ENCODE measurements at regions not wholly inside any gene's neighbourhood (a gene's known extent, or its start where the extent isn't known, plus 50 kb on each side); places are given as distances from the start of the nearest gene placed in this dataset.

- no peak overlapping the region for H2BK5ac ChIP-seq (ENCODE audit: low read length)
- no peak overlapping the region for H2AK5ac ChIP-seq (ENCODE audit: low read length)
- WGBS (ENCODE audit: extremely low coverage, insufficient coverage, low lambda C conversion rate) = 100% methylated on average over 1 of the region's 7 CpGs
- H3K23ac ChIP-seq (ENCODE audit: low read length) = no peak overlapping the region
- H3K79me2 ChIP-seq (ENCODE audit: control insufficient read depth, insufficient read depth, low read length) = no peaks in the 10 kb centered on the region
- H3K18ac ChIP-seq (ENCODE audit: low read length) = no peak overlapping the region
- no peaks in the 10 kb centered on the region for H3K79me1 ChIP-seq (ENCODE audit: low read length)
- no peaks in the 10 kb centered on the region for H3K4me1 ChIP-seq (ENCODE audit: control insufficient read depth, low read depth, low read length)
- H4K8ac ChIP-seq (ENCODE audit: low read depth, low read length) = no peak overlapping the region
- no peaks in the 10 kb centered on the region for H3K36me3 ChIP-seq (ENCODE audit: control insufficient read depth, insufficient read depth, low read length)
- H3K56ac ChIP-seq (ENCODE audit: low read length) = no peak overlapping the region
- H3K4ac ChIP-seq (ENCODE audit: low read depth, low read length) = no peak overlapping the region
- no peak overlapping the region for H3K9ac ChIP-seq (ENCODE audit: low read length)
- no peak overlapping the region for H3K27ac ChIP-seq (ENCODE audit: low read depth, low read length)
- H3K27me3 ChIP-seq (ENCODE audit: insufficient read depth, low read length, poor library complexity) = no peaks in the 10 kb centered on the region
- H2BK15ac ChIP-seq (replicated peaks; ENCODE audit: low read depth) = no peak overlapping the region
- H2BK120ac ChIP-seq (ENCODE audit: low read depth, low read length) = no peak overlapping the region
- H4K5ac ChIP-seq (ENCODE audit: low read length) = no peak overlapping the region
- no peak overlapping the region for H3K4me3 ChIP-seq (ENCODE audit: low read length)
- no peak for DNase-seq
- no peak overlapping the region for H3K4me2 ChIP-seq (ENCODE audit: low read length)
These were observed 128.5 kb upstream of the SH3BP4 start for GRCh38 chr2:234823196-234823876.

DNA sequence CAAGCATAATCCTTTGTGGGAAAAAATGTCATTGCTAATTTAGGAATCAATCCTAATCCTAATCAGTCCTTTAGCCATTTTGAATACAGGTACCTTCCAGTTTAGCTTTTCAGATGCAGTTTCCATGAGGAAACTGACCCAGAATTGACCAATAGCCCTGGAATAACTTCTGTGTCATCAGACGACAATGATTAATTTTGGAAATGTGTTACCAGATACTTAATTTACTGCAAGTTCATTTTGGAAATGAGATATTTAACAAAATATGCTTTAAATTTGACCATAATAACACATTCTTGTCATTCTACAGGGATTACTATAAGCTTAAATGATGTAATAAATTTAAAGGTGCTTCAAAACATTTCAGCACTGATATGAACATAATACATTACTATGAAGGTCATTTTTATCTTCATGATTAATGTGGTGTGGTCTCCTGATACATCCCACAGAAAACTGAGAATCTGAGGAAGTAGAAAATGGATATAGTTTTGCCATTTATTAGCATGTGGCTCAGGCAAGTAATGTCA, 129.8 kb upstream of the SH3BP4 start:
- Histone ChIP-seq H3K4me2 (ENCODE audit: low read length) (no peak overlapping the region), H3K18ac (ENCODE audit: low read length) (no peak overlapping the region), H3K9ac (ENCODE audit: low read length) (no peak overlapping the region), H3K27ac (ENCODE audit: low read depth, low read length) (no peak overlapping the region), H3K27me3 (ENCODE audit: insufficient read depth, low read length, poor library complexity) (no peaks in the 10 kb centered on the region), H2BK5ac (ENCODE audit: low read length) (no peak overlapping the region), H4K8ac (ENCODE audit: low read depth, low read length) (no peak overlapping the region), H2AK5ac (ENCODE audit: low read length) (no peak overlapping the region), H3K36me3 (ENCODE audit: control insufficient read depth, insufficient read depth, low read length) (no peaks in the 10 kb centered on the region), H3K56ac (ENCODE audit: low read length) (no peak overlapping the region), H3K4me3 (ENCODE audit: low read length) (no peak overlapping the region), H4K5ac (ENCODE audit: low read length) (no peak overlapping the region), H3K23ac (ENCODE audit: low read length) (no peak overlapping the region), H2BK120ac (ENCODE audit: low read depth, low read length) (no peak overlapping the region), H2BK15ac (replicated peaks; ENCODE audit: low read depth) (no peak overlapping the region), H3K79me2 (ENCODE audit: control insufficient read depth, insufficient read depth, low read length) (no peaks in the 10 kb centered on the region), H3K4me1 (ENCODE audit: control insufficient read depth, low read depth, low read length) (no peaks in the 10 kb centered on the region), H3K4ac (ENCODE audit: low read depth, low read length) (no peak overlapping the region), H3K79me1 (ENCODE audit: low read length) (no peaks in the 10 kb centered on the region)
- WGBS (ENCODE audit: extremely low coverage, insufficient coverage, low lambda C conversion rate) = no CpG with 5 or more reads among the region's 1 CpG
- DNase-seq = no peak

DNA sequence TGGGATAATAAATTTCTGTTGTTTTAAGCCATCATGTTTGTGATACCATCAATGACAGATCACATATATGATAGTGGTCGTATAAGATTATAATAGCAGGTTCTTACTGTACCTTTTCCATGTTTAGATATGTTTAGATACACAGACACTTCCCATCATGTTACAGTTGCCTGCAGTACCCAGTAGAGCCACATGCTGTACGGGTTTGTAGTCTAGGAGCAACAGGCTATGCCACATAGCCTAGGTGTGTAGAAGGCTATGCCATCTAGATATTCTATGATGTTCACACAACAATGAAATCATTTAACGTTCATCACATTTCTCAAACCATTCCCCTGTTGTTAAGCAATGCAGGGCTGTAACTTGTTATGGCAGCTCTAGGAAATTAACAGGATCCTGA, 132.9 kb upstream of the SH3BP4 start:
- no peak for DNase-seq
- Histone ChIP-seq H2AK5ac (ENCODE audit: low read length) (no peak overlapping the region), H3K79me1 (ENCODE audit: low read length) (no peaks in the 10 kb centered on the region), H4K5ac (ENCODE audit: low read length) (no peak overlapping the region), H3K27me3 (ENCODE audit: insufficient read depth, low read length, poor library complexity) (no peaks in the 10 kb centered on the region), H3K4me3 (ENCODE audit: low read length) (no peak overlapping the region), H2BK120ac (ENCODE audit: low read depth, low read length) (no peak overlapping the region), H3K56ac (ENCODE audit: low read length) (no peak overlapping the region), H3K4me2 (ENCODE audit: low read length) (no peak overlapping the region), H4K8ac (ENCODE audit: low read depth, low read length) (no peak overlapping the region), H3K4ac (ENCODE audit: low read depth, low read length) (no peak overlapping the region), H3K27ac (ENCODE audit: low read depth, low read length) (no peak overlapping the region), H3K18ac (ENCODE audit: low read length) (no peak overlapping the region), H2BK5ac (ENCODE audit: low read length) (no peak overlapping the region), H3K9ac (ENCODE audit: low read length) (no peak overlapping the region), H3K36me3 (ENCODE audit: control insufficient read depth, insufficient read depth, low read length) (no peaks in the 10 kb centered on the region), H3K79me2 (ENCODE audit: control insufficient read depth, insufficient read depth, low read length) (no peaks in the 10 kb centered on the region), H3K23ac (ENCODE audit: low read length) (no peak overlapping the region), H3K4me1 (ENCODE audit: control insufficient read depth, low read depth, low read length) (no peaks in the 10 kb centered on the region), H2BK15ac (replicated peaks; ENCODE audit: low read depth) (no peak overlapping the region)
- no CpG with 5 or more reads among the region's 3 CpGs for WGBS (ENCODE audit: extremely low coverage, insufficient coverage, low lambda C conversion rate)

GRCh38 chr2:234816491-234816890, 135.3 kb upstream of the SH3BP4 start:
- no peak overlapping the region for H3K4ac ChIP-seq (ENCODE audit: low read depth, low read length)
- no peaks in the 10 kb centered on the region for H3K36me3 ChIP-seq (ENCODE audit: control insufficient read depth, insufficient read depth, low read length)
- H2BK15ac ChIP-seq (replicated peaks; ENCODE audit: low read depth) = no peak overlapping the region
- H4K8ac ChIP-seq (ENCODE audit: low read depth, low read length) = no peak overlapping the region
- H3K56ac ChIP-seq (ENCODE audit: low read length) = no peak overlapping the region
- no peak overlapping the region for H3K9ac ChIP-seq (ENCODE audit: low read length)
- H3K79me1 ChIP-seq (ENCODE audit: low read length) = no peaks in the 10 kb centered on the region
- no peak overlapping the region for H3K27ac ChIP-seq (ENCODE audit: low read depth, low read length)
- no peaks in the 10 kb centered on the region for H3K4me1 ChIP-seq (ENCODE audit: control insufficient read depth, low read depth, low read length)
- H4K5ac ChIP-seq (ENCODE audit: low read length) = no peak overlapping the region
- H3K27me3 ChIP-seq (ENCODE audit: insufficient read depth, low read length, poor library complexity) = no peaks in the 10 kb centered on the region
- no peak overlapping the region for H3K23ac ChIP-seq (ENCODE audit: low read length)
- H2AK5ac ChIP-seq (ENCODE audit: low read length) = no peak overlapping the region
- DNase-seq = no peak
- H2BK5ac ChIP-seq (ENCODE audit: low read length) = no peak overlapping the region
- no peak overlapping the region for H3K4me2 ChIP-seq (ENCODE audit: low read length)
- H2BK120ac ChIP-seq (ENCODE audit: low read depth, low read length) = peak overlapping the region; percentile 23
- H3K18ac ChIP-seq (ENCODE audit: low read length) = no peak overlapping the region
- H3K4me3 ChIP-seq (ENCODE audit: low read length) = no peak overlapping the region
- no CpG with 5 or more reads among the region's 10 CpGs for WGBS (ENCODE audit: extremely low coverage, insufficient coverage, low lambda C conversion rate)
- H3K79me2 ChIP-seq (ENCODE audit: control insufficient read depth, insufficient read depth, low read length) = no peaks in the 10 kb centered on the region

DNA sequence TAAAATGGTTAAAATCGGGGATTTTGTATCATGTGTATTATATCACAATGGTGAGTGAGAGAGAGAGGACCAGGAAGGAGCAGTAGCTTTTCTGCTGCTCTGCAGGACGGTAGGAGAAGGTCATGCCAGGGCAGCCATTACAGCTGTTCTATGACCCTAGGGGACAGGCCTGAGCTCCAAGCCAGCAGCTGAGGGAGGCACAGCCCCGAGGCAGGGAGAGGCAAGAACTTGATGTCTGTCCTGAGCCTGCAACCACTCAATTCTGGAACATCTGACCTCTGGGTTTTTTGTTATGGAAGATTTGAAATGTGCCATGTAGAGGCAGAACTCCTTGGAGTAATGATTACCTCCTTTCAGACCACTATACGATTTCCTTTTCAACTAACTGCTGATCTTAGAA, 135.8 kb upstream of the SH3BP4 start:
- no peak overlapping the region for H3K56ac ChIP-seq (ENCODE audit: low read length)
- H3K4me3 ChIP-seq (ENCODE audit: low read length) = no peak overlapping the region
- H4K5ac ChIP-seq (ENCODE audit: low read length) = no peak overlapping the region
- no peak overlapping the region for H3K23ac ChIP-seq (ENCODE audit: low read length)
- H3K9ac ChIP-seq (ENCODE audit: low read length) = no peak overlapping the region
- H4K8ac ChIP-seq (ENCODE audit: low read depth, low read length) = no peak overlapping the region
- WGBS (ENCODE audit: extremely low coverage, insufficient coverage, low lambda C conversion rate) = no CpG with 5 or more reads among the region's 4 CpGs
- no peak overlapping the region for H3K4me2 ChIP-seq (ENCODE audit: low read length)
- H2AK5ac ChIP-seq (ENCODE audit: low read length) = no peak overlapping the region
- H2BK15ac ChIP-seq (replicated peaks; ENCODE audit: low read depth) = no peak overlapping the region
- no peaks in the 10 kb centered on the region for H3K4me1 ChIP-seq (ENCODE audit: control insufficient read depth, low read depth, low read length)
- H3K79me2 ChIP-seq (ENCODE audit: control insufficient read depth, insufficient read depth, low read length) = no peaks in the 10 kb centered on the region
- no peaks in the 10 kb centered on the region for H3K36me3 ChIP-seq (ENCODE audit: control insufficient read depth, insufficient read depth, low read length)
- DNase-seq = no peak
- H2BK5ac ChIP-seq (ENCODE audit: low read length) = no peak overlapping the region
- H3K27me3 ChIP-seq (ENCODE audit: insufficient read depth, low read length, poor library complexity) = no peaks in the 10 kb centered on the region
- H3K27ac ChIP-seq (ENCODE audit: low read depth, low read length) = no peak overlapping the region
- no peak overlapping the region for H2BK120ac ChIP-seq (ENCODE audit: low read depth, low read length)
- H3K18ac ChIP-seq (ENCODE audit: low read length) = no peak overlapping the region
- H3K79me1 ChIP-seq (ENCODE audit: low read length) = no peaks in the 10 kb centered on the region
- H3K4ac ChIP-seq (ENCODE audit: low read depth, low read length) = no peak overlapping the region

DNA sequence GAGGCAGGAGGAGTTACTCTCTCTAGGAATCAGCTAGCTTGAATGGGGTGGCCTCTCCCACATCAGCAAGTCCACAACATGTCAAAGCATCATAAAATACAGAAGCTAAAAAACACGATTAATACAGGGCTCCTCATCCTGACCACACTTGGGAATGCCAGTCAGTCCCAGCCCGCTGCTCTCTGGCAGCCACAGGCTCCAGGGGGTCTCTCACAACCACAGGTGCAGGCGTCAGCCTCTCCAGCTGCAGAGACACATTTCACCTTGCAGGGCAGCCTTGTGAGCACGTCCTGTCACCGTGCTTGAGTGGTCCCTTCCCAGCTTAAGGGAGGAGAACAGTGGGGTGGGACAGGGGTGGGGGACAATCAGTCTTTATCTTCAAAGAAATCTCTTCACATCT, 137.4 kb upstream of the SH3BP4 start:
- Histone ChIP-seq H2BK5ac (ENCODE audit: low read length) (no peak overlapping the region), H3K18ac (ENCODE audit: low read length) (no peak overlapping the region), H3K79me1 (ENCODE audit: low read length) (no peaks in the 10 kb centered on the region), H2BK120ac (ENCODE audit: low read depth, low read length) (no peak overlapping the region), H3K4me1 (ENCODE audit: control insufficient read depth, low read depth, low read length) (no peaks in the 10 kb centered on the region), H4K5ac (ENCODE audit: low read length) (no peak overlapping the region), H3K9ac (ENCODE audit: low read length) (no peak overlapping the region), H3K56ac (ENCODE audit: low read length) (no peak overlapping the region), H3K23ac (ENCODE audit: low read length) (no peak overlapping the region), H3K4me3 (ENCODE audit: low read length) (no peak overlapping the region), H3K27me3 (ENCODE audit: insufficient read depth, low read length, poor library complexity) (no peaks in the 10 kb centered on the region), H3K79me2 (ENCODE audit: control insufficient read depth, insufficient read depth, low read length) (no peaks in the 10 kb centered on the region), H2AK5ac (ENCODE audit: low read length) (no peak overlapping the region), H4K8ac (ENCODE audit: low read depth, low read length) (no peak overlapping the region), H3K4me2 (ENCODE audit: low read length) (no peak overlapping the region), H2BK15ac (replicated peaks; ENCODE audit: low read depth) (no peak overlapping the region), H3K36me3 (ENCODE audit: control insufficient read depth, insufficient read depth, low read length) (no peaks in the 10 kb centered on the region), H3K4ac (ENCODE audit: low read depth, low read length) (no peak overlapping the region), H3K27ac (ENCODE audit: low read depth, low read length) (no peak overlapping the region)
- no peak for DNase-seq
- WGBS (ENCODE audit: extremely low coverage, insufficient coverage, low lambda C conversion rate) = no CpG with 5 or more reads among the region's 5 CpGs

All from mesendoderm (in vitro differentiated cells).